Jurkat, Clone E6-1 (cell line): ENCODE measurements at regions not wholly inside any gene's neighbourhood (a gene's known extent, or its start where the extent isn't known, plus 50 kb on each side); places are given as distances from the start of the nearest gene placed in this dataset.

Source experiments
- DNase-seq: peaks from one replicate; pipeline ENCODE4 v3.0.0-alpha.2; 2011; ENCODE audit warnings: low read depth, low spot score
- H3K4me3 ChIP-seq: 2 replicates; pipeline ENCODE4 v1.5.1; 2011; ENCODE audit warnings: mild to moderate bottlenecking, low read length, control low read depth, moderate library complexity

DNA sequence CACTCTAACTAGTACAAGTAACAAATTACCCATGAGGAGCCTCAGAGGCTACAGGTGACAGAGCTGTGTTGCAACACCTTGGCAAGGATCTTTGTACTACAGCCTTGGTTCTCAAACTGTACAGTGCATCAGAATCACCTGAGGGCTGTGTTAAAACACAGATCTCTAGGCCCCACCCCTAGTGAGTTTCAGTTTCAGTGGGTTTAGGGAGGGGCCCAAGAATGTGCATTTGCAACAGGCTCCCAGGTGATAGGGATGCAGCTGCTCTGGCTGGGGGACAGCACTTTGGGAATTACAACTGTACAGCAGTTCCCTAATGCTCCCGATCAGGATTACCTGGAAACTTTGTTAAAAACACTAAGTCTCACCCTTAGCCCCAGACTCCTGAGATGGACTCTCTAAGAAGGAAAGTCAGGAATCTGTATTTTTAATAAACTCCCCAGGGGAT is 66.1 kb upstream of the NR2F2 start:
- H3K4me3 ChIP-seq: no peak overlapping the region
- DNase-seq: no peak

GRCh38 chr15:96264801-96265515 is 65.5 kb upstream of the NR2F2 start:
- no peak overlapping the region for H3K4me3 ChIP-seq
- DNase-seq: no peak

DNA sequence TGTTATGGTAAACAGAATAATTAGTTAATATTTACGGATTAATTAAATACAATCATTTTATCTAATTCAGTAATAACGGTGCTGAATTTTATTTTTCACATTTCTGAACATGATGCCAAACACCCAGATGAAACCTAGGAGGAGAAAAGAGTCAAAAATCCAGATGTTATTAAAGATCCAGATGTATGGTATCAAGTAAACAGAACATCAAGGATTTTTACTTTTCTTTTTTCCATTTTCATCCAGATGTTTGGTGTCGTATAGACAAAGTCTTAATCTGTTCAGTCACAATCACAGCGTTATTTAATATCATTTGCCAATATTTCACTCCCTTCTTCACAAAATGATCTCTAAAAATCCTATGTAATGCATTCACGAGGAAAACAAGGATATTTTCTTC is 64.0 kb upstream of the NR2F2 start:
- DNase-seq: no peak
- H3K4me3 ChIP-seq: no peak overlapping the region

DNA sequence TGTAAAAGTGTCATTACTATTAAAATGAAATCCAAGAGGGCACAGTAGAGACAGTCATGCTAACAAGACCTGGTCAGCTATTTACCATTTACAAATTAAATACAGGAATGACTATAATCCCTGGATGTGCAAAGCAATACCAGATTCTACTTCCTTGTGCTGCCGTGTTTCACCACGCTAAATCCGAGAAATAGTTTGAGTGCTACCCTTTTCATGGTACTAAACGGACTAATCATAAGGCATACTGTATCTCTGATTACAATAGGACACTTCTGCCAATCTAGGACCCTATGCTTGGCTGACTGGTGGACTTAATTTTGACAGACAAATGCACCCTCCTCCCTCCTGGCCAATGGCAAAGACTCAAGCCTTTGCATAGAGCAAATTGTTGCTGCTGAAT is 63.0 kb upstream of the NR2F2 start:
- H3K4me3 ChIP-seq: no peak overlapping the region
- no peak for DNase-seq

DNA sequence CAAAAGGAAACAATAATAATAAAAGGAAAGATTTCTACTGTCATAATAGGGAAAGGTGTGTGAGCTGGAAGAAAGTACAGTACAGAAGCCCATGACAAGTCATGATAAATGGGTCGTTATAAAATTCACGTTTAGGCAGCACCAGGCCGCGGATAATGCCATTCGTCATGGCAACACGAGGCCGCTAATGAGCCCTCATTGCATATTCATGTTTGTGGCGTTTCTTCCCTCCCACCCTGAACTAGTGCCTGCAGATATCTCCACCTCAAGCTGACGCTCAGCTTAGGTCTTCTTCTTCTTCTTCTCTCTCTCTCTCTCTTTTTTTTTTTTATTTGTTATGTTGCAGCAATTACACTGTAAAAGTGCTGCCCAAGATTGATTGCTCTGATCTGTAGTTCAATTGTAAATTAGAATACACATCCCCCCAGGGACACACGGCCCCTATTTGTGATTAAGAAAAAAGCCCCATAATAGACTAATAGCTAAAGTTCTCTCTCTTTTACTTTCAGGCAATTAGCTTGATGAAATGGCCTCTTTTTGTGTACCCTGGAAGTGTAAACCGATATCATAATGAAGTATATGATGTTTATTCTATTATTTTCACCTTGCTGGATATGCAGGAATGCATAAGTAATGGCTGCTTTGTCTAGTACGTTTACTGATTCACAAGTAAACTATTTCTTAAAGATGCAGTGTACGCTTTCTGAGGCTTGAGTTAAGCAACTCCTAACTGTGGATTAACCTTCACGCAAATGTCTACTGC is 61.9 kb upstream of the NR2F2 start:
- DNase-seq: no peak
- H3K4me3 ChIP-seq: no peak overlapping the region

- no peak for DNase-seq
- H3K4me3 ChIP-seq: no peak overlapping the region
Observed at GRCh38 chr15:96270581-96271172, 59.8 kb upstream of the NR2F2 start.

GRCh38 chr15:96272427-96272826 is 58.1 kb upstream of the NR2F2 start:
- H3K4me3 ChIP-seq: no peak overlapping the region
- no peak for DNase-seq

GRCh38 chr15:96273317-96274086 is 57.0 kb upstream of the NR2F2 start:
- no peak for DNase-seq

DNA sequence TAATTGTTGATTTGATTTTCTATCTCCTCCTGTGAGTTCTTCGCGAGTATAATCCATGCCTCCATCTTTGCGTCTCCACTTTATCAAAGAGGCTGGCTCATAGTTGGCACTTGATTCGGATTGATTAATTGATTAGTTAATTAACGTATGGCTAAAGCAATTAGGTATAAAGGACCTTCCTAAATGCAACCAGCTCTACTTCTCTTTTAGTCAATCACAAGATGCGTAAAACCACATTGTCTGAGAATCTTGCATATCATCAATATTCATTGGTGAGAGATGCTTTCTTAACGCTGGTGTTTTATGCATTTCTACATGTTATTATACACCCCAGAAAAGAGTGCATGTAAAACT is 56.4 kb upstream of the NR2F2 start:
- no peak for DNase-seq
- no peak overlapping the region for H3K4me3 ChIP-seq

More at GRCh38 chr15:96273317-96274086, 57.0 kb upstream of the NR2F2 start:
- H3K4me3 ChIP-seq: no peak overlapping the region

- no peak overlapping the region for H3K4me3 ChIP-seq
- DNase-seq: no peak
Observed at GRCh38 chr15:96274698-96275097, 55.8 kb upstream of the NR2F2 start.

DNA sequence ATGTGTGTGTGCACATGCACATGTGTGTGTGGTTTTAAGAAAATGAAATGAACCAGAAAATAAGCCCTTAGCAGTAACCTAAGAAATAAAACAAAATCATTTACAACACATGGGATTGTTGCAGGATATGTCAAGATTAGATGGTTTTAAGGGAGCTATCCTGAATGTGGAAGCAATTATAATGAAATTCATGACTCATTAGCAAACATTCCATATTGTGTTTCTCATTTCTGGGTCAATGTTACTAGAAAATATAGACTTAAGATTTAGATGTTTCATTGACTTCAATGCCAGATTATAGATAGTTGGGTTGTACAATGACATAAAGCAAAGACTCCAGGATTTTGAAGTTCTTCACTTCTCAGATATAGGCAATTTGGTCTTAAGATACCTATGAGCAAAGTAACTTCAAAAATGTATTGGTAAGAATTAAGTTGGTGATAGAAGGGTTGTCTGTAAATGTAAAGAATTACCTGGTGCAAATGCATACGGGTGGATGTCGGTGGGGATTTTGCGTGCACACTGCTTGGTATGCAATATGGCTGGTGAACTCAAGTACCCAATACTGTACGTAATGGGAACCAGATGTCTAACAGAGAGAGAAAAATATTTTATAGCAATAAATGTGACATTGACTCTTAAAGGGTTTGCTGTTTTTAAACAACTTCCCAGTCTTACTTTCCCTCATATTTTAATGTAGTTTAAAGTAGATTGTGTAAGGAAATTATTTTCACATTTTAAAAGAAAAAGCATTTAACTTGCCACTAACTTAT is 53.9 kb upstream of the NR2F2 start:
- DNase-seq: no peak
- no peak overlapping the region for H3K4me3 ChIP-seq
